Naive thymus-derived CD4-positive, alpha-beta T cell (primary cell): ENCODE measurements at regions not wholly inside any gene's neighbourhood (a gene's known extent, or its start where the extent isn't known, plus 50 kb on each side); places are given as distances from the start of the nearest gene placed in this dataset.

Experiments
- ATAC-seq: fragments of 150-1000 bp; cut with Tn5 transposase; 2 replicates; pipeline ENCODE4 v1.10.0; 2021; ENCODE audit warnings: mild to moderate bottlenecking, moderate library complexity
- CTCF ChIA-PET: fragments of 350-600 bp; sonication (Branson Sonifier 250); formaldehyde crosslinking; loops from one replicate; lab custom pipeline; 2021; ENCODE audit warnings: antibody characterized with exemption; lab: Charles Lee
- POLR2A ChIA-PET: fragments of 350-600 bp; sonication (Branson Sonifier 250); formaldehyde crosslinking; loops from one replicate; lab custom pipeline; 2021; ENCODE audit warnings: antibody characterized with exemption, inconsistent platforms; lab: Charles Lee
- DNase-seq, 9 donors: peaks; one replicate each; pipeline versions ENCODE4 v3.0.0 to v3.0.0-alpha.2; 2020 to 2022; ENCODE audit warnings: mixed read lengths in 1 of 9
- H3K27ac ChIP-seq: one replicate; pipeline ENCODE4 v1.7.0; 2013; ENCODE audit warnings: mild to moderate bottlenecking, low read depth, low read length, moderate library complexity
- H3K27me3 ChIP-seq, 2 donors: one replicate each; pipeline ENCODE4 v1.7.0; 2013; ENCODE audit warnings: low read length in 2 of 2, mild to moderate bottlenecking in 2 of 2, moderate library complexity in 2 of 2; ENCODE audit not compliant: control insufficient read depth in 2 of 2, insufficient read depth in 2 of 2
- H3K36me3 ChIP-seq, 3 experiments: 1 replicate in 2 of 3; 2 replicates in 1 of 3; pipeline ENCODE4 v1.7.0; 2013; ENCODE audit warnings: low read length in 3 of 3, mild to moderate bottlenecking in 3 of 3, moderate library complexity in 1 of 3; ENCODE audit not compliant: insufficient read depth in 3 of 3, control insufficient read depth in 2 of 3
- H3K4me1 ChIP-seq, 2 donors: one replicate each; pipeline ENCODE4 v1.7.0; 2013; ENCODE audit warnings: low read length in 2 of 2, mild to moderate bottlenecking in 2 of 2, moderate library complexity in 1 of 2; ENCODE audit not compliant: control insufficient read depth in 2 of 2, insufficient read depth in 2 of 2
- H3K4me3 ChIP-seq: 2 replicates; pipeline ENCODE4 v1.7.0; 2013; ENCODE audit warnings: mild to moderate bottlenecking, low read length
- H3K9me3 ChIP-seq, 3 experiments: 1 replicate in 2 of 3; 2 replicates in 1 of 3; pipeline ENCODE4 v1.7.0; 2013; ENCODE audit warnings: low read length in 3 of 3; ENCODE audit not compliant: control insufficient read depth in 2 of 3
- H3K27ac Mint-ChIP-seq, 9 donors: one replicate each; pipeline ENCODE4 v1.8.0; 2020 to 2022; ENCODE audit warnings: mixed read lengths in 9 of 9, mild to moderate bottlenecking in 8 of 9, moderate library complexity in 5 of 9, inconsistent platforms in 2 of 9
- H3K27me3 Mint-ChIP-seq, 5 donors: one replicate each; pipeline ENCODE4 v1.8.0; 2021 to 2022; ENCODE audit warnings: mixed read lengths in 5 of 5, mild to moderate bottlenecking in 1 of 5
- H3K36me3 Mint-ChIP-seq, 5 donors: one replicate each; pipeline ENCODE4 v1.8.0; 2020 to 2022; ENCODE audit warnings: mixed read lengths in 5 of 5, mild to moderate bottlenecking in 3 of 5, inconsistent platforms in 1 of 5
- H3K4me1 Mint-ChIP-seq, 7 donors: one replicate each; pipeline ENCODE4 v1.8.0; 2020 to 2022; ENCODE audit warnings: mixed read lengths in 7 of 7, mild to moderate bottlenecking in 3 of 7, inconsistent platforms in 1 of 7
- H3K4me3 Mint-ChIP-seq, 10 donors: one replicate each; pipeline ENCODE4 v1.8.0; 2020 to 2022; ENCODE audit warnings: mild to moderate bottlenecking in 10 of 10, mixed read lengths in 10 of 10, moderate library complexity in 6 of 10, inconsistent platforms in 2 of 10
- H3K9me3 Mint-ChIP-seq, 11 donors: one replicate each; pipeline ENCODE4 v1.8.0; 2020 to 2022; ENCODE audit warnings: mixed read lengths in 11 of 11, mild to moderate bottlenecking in 4 of 11, inconsistent platforms in 1 of 11, moderate library complexity in 1 of 11
- intact Hi-C, 2 donors: fragments of 100-400 bp; cut with micrococcal nuclease; formaldehyde crosslinking; loops; one replicate each; pipeline ENCODE4 v1.15.1; 2023

DNA sequence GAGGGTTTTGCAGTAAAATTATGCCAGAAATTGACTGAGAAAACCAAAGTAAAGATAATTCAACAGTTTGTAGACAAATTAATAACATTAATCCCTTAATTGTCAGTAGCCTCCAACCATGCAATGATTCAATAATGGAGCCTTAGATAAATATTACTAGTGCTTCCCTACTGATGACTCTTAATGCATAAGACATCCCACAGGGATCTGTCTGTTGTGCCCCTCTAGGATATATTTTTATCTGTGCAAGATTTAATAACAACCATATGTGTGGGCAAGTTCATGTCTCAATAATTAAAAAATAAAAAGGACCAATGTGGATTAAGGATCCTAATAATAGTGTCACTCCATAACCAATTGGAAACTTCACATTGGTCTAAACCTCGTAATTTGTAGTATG, 230.3 kb upstream of the TCF4 start:
- Mint-ChIP-seq H3K27me3 (no peaks in the 10 kb centered on the region), H3K27ac (no peak overlapping the region), H3K9me3 (peaks cover 0 to 4% (median 0%) of the 10 kb centered on the region in 11 donors), H3K4me1 (no peaks in the 10 kb centered on the region), H3K4me3 (no peak overlapping the region), H3K36me3 (no peaks in the 10 kb centered on the region)
- DNase-seq (no peak), ATAC-seq (no peak)
- ChIA-PET CTCF (no interaction called here), POLR2A (no interaction called here)
- Histone ChIP-seq H3K4me3 (no peak overlapping the region), H3K27me3 (no peaks in the 10 kb centered on the region), H3K4me1 (no peaks in the 10 kb centered on the region), H3K9me3 (no peaks in the 10 kb centered on the region), H3K36me3 (no peaks in the 10 kb centered on the region), H3K27ac (no peak overlapping the region)
- intact Hi-C loops = no loop called here

DNA sequence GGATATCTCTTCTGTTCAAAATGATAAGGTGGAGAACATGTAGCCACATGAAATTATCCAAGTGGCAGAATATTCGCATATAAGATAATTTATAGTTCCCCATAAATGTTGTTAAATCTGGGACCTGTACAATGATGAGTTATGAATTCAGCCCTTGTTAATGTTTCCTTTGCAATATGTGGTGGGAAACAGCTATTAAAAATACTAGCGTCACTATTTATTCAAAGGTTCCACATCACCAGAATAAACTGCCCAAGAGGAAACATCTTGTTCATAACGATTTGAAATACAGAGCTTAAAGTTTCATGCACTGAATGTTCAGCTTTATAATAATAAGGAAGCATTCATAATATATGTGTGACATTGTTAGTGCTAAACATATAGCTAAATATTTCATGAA, 223.9 kb upstream of the TCF4 start:
- Mint-ChIP-seq H3K4me3 (no peak overlapping the region), H3K4me1 (no peaks in the 10 kb centered on the region), H3K36me3 (no peaks in the 10 kb centered on the region), H3K9me3 (peaks cover 0 to 4% (median 0%) of the 10 kb centered on the region in 11 donors), H3K27me3 (peaks cover 0 to 2% (median 0%) of the 10 kb centered on the region in 5 donors), H3K27ac (no peak overlapping the region)
- POLR2A ChIA-PET = no interaction called here
- DNase-seq (no peak), ATAC-seq (no peak)
- Histone ChIP-seq H3K36me3 (no peaks in the 10 kb centered on the region), H3K27me3 (no peaks in the 10 kb centered on the region), H3K27ac (no peak overlapping the region), H3K4me1 (no peaks in the 10 kb centered on the region), H3K4me3 (no peak overlapping the region), H3K9me3 (no peaks in the 10 kb centered on the region)
- CTCF ChIA-PET = no interaction called here
- intact Hi-C loops = no loop called here

DNA sequence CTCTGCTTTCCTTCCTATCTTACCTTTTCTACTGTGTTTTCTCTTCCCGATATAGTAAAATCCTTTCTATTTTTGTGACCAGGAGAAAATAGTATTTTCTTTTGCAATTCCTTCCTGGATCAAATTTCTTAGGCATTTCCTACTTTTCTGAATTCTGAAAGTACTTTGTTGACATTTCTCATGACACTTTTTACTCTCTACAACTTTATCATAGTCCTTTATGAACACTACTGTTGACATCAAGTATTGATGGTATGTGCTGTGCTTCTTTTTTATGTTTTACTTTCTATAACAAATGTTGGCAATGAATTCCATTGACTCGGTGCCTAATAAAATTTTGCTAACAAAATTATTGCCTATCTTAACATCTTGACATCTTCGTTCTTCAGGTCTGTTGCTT, 217.7 kb upstream of the TCF4 start:
- CTCF ChIA-PET = no interaction called here
- ATAC-seq (no peak), DNase-seq (no peak)
- Mint-ChIP-seq H3K4me1 (no peaks in the 10 kb centered on the region), H3K36me3 (peaks cover 0 to 4% (median 0%) of the 10 kb centered on the region in 5 donors), H3K27me3 (peaks cover 0 to 13% (median 0%) of the 10 kb centered on the region in 5 donors), H3K27ac (no peak overlapping the region), H3K9me3 (peaks cover 0 to 14% (median 2%) of the 10 kb centered on the region in 11 donors), H3K4me3 (no peak overlapping the region)
- Histone ChIP-seq H3K27ac (no peak overlapping the region), H3K4me3 (no peak overlapping the region), H3K9me3 (no peaks in the 10 kb centered on the region), H3K4me1 (no peaks in the 10 kb centered on the region), H3K27me3 (no peaks in the 10 kb centered on the region), H3K36me3 (no peaks in the 10 kb centered on the region)
- intact Hi-C loops = no loop called here
- POLR2A ChIA-PET = no interaction called here

DNA sequence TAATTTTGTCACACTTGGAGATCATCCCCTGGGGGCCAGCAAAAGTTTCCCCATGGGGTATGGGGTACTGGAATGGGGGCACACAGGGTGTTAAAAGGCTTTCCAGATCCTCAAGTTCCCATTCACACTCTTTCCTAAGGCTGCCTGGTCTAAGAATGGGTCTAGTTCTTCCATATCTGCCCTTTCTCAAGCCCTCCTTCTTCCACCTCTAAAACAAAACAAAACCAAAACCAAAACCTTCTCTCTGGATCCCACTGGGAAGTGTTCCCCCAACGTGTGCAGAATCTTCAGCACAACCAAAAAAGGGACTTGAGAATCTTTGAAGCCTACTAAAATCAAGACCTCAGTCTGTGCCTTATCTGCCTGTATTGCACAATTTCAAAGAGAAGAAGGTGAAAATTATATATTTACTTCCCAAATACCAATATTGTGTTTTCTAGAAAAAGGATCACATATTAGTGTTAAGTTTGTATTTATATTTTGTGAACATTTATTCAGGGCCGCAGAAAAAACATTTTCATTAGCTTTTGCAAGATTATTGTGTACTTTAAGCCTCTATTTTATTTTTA, 207.2 kb upstream of the TCF4 start:
- no peak overlapping the region for H3K4me3 ChIP-seq
- no peak overlapping the region for H3K27ac ChIP-seq
- no peak for DNase-seq
- H3K4me3 Mint-ChIP-seq = no peak overlapping the region
- no peaks in the 10 kb centered on the region for H3K27me3 ChIP-seq
- ChIA-PET POLR2A (no interaction called here), CTCF (no interaction called here)
- no peak overlapping the region for H3K27ac Mint-ChIP-seq
- H3K4me1 ChIP-seq = no peaks in the 10 kb centered on the region
- intact Hi-C loops = no loop called here
- no peaks in the 10 kb centered on the region for H3K4me1 Mint-ChIP-seq
- no peak for ATAC-seq
- H3K27me3 Mint-ChIP-seq = peaks cover 0 to 3% (median 0%) of the 10 kb centered on the region in 5 donors
- H3K36me3 ChIP-seq = no peaks in the 10 kb centered on the region
- no peaks in the 10 kb centered on the region for H3K36me3 Mint-ChIP-seq
- H3K9me3 Mint-ChIP-seq = peaks cover 0 to 7% (median 0%) of the 10 kb centered on the region in 11 donors
- no peaks in the 10 kb centered on the region for H3K9me3 ChIP-seq

DNA sequence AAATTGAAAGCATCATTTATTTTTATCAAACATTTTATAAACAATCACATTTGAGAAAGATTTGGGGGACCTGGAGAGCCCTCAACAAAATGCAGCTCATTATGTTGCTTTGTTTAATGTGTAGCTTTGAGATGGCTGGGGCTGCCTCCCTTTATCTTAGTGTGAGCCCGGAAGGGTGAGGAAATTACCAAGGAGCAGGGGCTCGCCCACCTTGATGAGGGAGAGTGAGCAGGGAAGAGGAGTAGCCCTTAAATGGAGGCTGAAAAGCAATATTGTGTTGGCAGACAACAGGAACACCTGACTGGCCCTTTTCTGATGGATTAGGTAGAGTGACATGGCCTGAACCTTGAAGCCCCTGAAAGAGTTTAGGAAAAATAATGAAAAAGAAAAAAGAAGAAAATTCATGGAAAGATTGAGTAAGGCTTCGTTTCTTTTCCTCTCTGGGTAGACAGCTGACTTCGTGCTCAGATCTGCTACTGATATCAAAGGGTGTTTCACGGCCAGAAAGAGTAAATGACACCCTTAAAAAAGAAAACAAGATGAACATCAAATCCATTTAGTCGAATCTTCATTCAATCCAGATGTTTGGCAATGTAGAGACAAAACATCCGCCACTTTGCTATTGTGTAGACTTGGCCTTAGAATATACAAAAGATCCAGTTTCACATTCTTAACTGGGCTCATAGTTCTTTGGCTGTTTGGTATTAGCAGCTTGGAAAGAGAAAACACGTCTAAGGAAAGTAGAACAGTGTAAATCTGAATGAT, 206.5 kb upstream of the TCF4 start:
- Mint-ChIP-seq H3K36me3 (no peaks in the 10 kb centered on the region), H3K27ac (no peak overlapping the region), H3K4me3 (no peak overlapping the region), H3K9me3 (peaks cover 0 to 7% (median 0%) of the 10 kb centered on the region in 11 donors), H3K27me3 (peaks cover 0 to 3% (median 0%) of the 10 kb centered on the region in 5 donors), H3K4me1 (no peaks in the 10 kb centered on the region)
- Histone ChIP-seq H3K27ac (no peak overlapping the region), H3K4me3 (no peak overlapping the region), H3K27me3 (no peaks in the 10 kb centered on the region), H3K9me3 (no peaks in the 10 kb centered on the region), H3K4me1 (no peaks in the 10 kb centered on the region), H3K36me3 (no peaks in the 10 kb centered on the region)
- POLR2A ChIA-PET = no interaction called here
- DNase-seq (no peak), ATAC-seq (no peak)
- CTCF ChIA-PET = no interaction called here
- intact Hi-C loops = no loop called here

DNA sequence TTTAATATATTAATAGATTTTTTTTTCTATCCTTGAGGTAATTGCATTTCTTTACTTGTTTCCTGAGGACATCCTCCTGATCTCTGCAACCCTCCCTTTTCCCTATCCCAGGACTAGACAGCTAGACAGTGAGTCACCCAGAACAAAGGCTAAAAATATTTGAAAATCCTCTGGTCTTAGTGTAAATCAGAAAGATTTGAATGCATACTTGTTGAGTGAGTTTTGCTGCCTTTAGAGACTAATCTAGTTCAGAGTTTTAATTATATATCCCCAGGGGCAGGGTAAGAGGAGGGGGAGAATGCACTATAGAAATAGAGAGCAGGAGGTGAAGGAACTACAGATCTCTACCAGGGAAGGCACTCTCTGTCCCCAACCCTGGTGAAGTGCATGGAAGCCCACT, 202.3 kb upstream of the TCF4 start:
- no peaks in the 10 kb centered on the region for H3K27me3 Mint-ChIP-seq
- H3K9me3 Mint-ChIP-seq = peaks cover 0 to 7% (median 2%) of the 10 kb centered on the region in 11 donors
- Histone ChIP-seq H3K27me3 (no peaks in the 10 kb centered on the region), H3K9me3 (no peaks in the 10 kb centered on the region), H3K36me3 (no peaks in the 10 kb centered on the region), H3K4me3 (no peak overlapping the region), H3K27ac (no peak overlapping the region), H3K4me1 (no peaks in the 10 kb centered on the region)
- no peaks in the 10 kb centered on the region for H3K36me3 Mint-ChIP-seq
- no peak overlapping the region for H3K4me3 Mint-ChIP-seq
- intact Hi-C loops = no loop called here
- no peak overlapping the region for H3K27ac Mint-ChIP-seq
- no peak for DNase-seq
- CTCF ChIA-PET = no interaction called here
- POLR2A ChIA-PET = no interaction called here
- no peaks in the 10 kb centered on the region for H3K4me1 Mint-ChIP-seq
- ATAC-seq = no peak
